ENCODE measurements at regions not wholly inside any gene's neighbourhood (a gene's known extent, or its start where the extent isn't known, plus 50 kb on each side); places are given as distances from the start of the nearest gene placed in this dataset.

DNA sequence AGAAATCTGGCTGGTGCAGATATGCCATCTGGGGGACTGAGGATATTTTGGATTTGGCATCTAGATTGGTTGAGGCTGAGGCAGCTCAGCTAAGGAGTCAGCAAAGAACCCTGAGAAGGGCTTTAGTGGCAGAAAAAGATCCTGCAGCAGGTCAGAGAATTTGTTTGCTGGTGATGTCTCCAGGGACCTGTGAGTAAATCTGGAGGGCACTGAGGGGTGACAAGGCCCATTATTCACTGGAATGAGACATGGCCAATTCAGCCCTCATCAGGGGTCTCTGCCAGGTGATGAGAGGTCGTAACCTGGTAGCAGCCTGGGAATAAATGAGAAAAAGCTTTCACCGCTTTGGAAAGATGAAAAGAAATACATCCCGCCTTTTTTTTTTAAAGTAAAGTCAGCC lies 118.3 kb upstream of the FBXL4 start:
- CTCF ChIA-PET (ENCODE audit: partially characterized antibody): interaction anchor here (0.5 to 1.7 kb wide), 4 partner anchors 11 to 1850 kb away, joined by 3 to 4 read pairs (median 3); no protein-coding TSS in a partner anchor
- Histone ChIP-seq H4K8ac (ENCODE audit: extremely low read depth, insufficient read depth, low read length) (no peak overlapping the region), H3K56ac (replicated peaks; ENCODE audit: insufficient read length, low read depth, low read length) (no peak overlapping the region), H3K27me3 (replicated peaks in 1 of 4; ENCODE audit: control insufficient read depth in 3 of 4, extremely low read depth in 1 of 4, insufficient read depth in 3 of 4, low read length in 3 of 4) (no peaks in the 10 kb centered on the region), H3K4ac (replicated peaks; ENCODE audit: insufficient read length, low read depth, low read length) (no peak overlapping the region), H3K9ac (replicated peaks in 1 of 4; ENCODE audit: extremely low read depth in 1 of 4, low read depth in 3 of 4, low read length in 3 of 4) (no peak overlapping the region), H2AK5ac (ENCODE audit: low read depth, low read length) (no peak overlapping the region), H3K4me1 (replicated peaks in 1 of 4; ENCODE audit: control insufficient read depth in 3 of 4, insufficient read depth in 4 of 4, low read length in 3 of 4) (no peaks in the 10 kb centered on the region), H2BK20ac (ENCODE audit: low read length) (no peak overlapping the region), H2BK120ac (replicated peaks; ENCODE audit: low read depth, low read length) (no peak overlapping the region), H3K23me2 (ENCODE audit: low read depth, low read length) (no peaks in the 10 kb centered on the region), H3K79me1 (ENCODE audit: low read depth, low read length) (no peaks in the 10 kb centered on the region), H3K79me2 (ENCODE audit: control insufficient read depth in 1 of 2, insufficient read depth in 2 of 2, low read length in 2 of 2) (no peaks in the 10 kb centered on the region), H2BK12ac (ENCODE audit: low read depth, low read length) (no peak overlapping the region), H2BK15ac (ENCODE audit: low read length) (no peak overlapping the region), H3K36me3 (ENCODE audit: control insufficient read depth in 2 of 4, insufficient read depth in 4 of 4, low read length in 3 of 4) (no peaks in the 10 kb centered on the region), H3K4me3 (ENCODE audit: extremely low read depth in 1 of 4, insufficient read depth in 2 of 4, low read depth in 3 of 4, low read length in 4 of 4) (no peak overlapping the region), H2BK5ac (ENCODE audit: low read depth, low read length) (no peak overlapping the region), H3K27ac (ENCODE audit: low read depth, low read length) (no peak overlapping the region), H4K20me1 (replicated peaks in 1 of 2; ENCODE audit: control insufficient read depth in 1 of 2, insufficient read depth in 2 of 2, low read length in 2 of 2) (no peaks in the 10 kb centered on the region), H4K5ac (ENCODE audit: insufficient read length, low read depth, low read length) (no peak overlapping the region), H2AFZ (ENCODE audit: low read length) (no peak overlapping the region), H3K4me2 (ENCODE audit: insufficient read depth in 1 of 2, low read depth in 2 of 2, low read length in 2 of 2) (no peak overlapping the region), H4K91ac (replicated peaks; ENCODE audit: insufficient read length, low read length) (no peak overlapping the region), H3K23ac (ENCODE audit: insufficient read length) (no peak overlapping the region), H3K14ac (ENCODE audit: insufficient read length) (no peak overlapping the region), H3K18ac (ENCODE audit: extremely low read depth, low read length) (no peak overlapping the region), H3K9me3 (ENCODE audit: insufficient read depth in 2 of 2, low read depth in 1 of 2, low read length in 1 of 2) (no peaks in the 10 kb centered on the region)
- no peak for FAIRE-seq
- DNase-seq (ENCODE audit: low read depth in 1 of 2, low spot score in 2 of 2): no peak
- POLR2A ChIA-PET (ENCODE audit: partially characterized antibody): no interaction called here
- 94% methylated on average over 3 of the region's 3 CpGs; no CpG with 5 or more reads in 1 of the 2 experiments for WGBS, 2 experiments (ENCODE audit: extremely low coverage in 1 of 2, insufficient coverage in 1 of 2, insufficient read length in 1 of 2, insufficient replicate concordance in 2 of 2, low coverage in 1 of 2, low lambda C conversion rate in 2 of 2, missing lambda C conversion rate in 1 of 2)
- TF ChIP-seq YY1 (IDR thresholded peaks at IDR 0.05; ENCODE audit: low read depth, low read length) (no peak), CBX5 (IDR thresholded peaks at IDR 0.05; ENCODE audit: low read depth, low read length) (no peak), CREB1 (IDR thresholded peaks at IDR 0.05) (no peak), BRCA1 (IDR thresholded peaks at IDR 0.05; ENCODE audit: low read depth, low read length) (no peak), SIRT6 (IDR thresholded peaks at IDR 0.05; ENCODE audit: low read length) (no peak), BCL11A (IDR thresholded peaks at IDR 0.05; ENCODE audit: low read depth in 2 of 2, low read length in 2 of 2) (no peak), TCF12 (IDR thresholded peaks at IDR 0.05; ENCODE audit: low read depth, low read length) (no peak), CHD1 (IDR thresholded peaks at IDR 0.05; ENCODE audit: low read depth, low read length) (no peak), SP4 (IDR thresholded peaks at IDR 0.05; ENCODE audit: low read length) (no peak), SRF (IDR thresholded peaks at IDR 0.05; ENCODE audit: low read depth, low read length) (no peak), TEAD4 (IDR thresholded peaks at IDR 0.05; ENCODE audit: low read depth, low read length) (no peak), TAF7 (optimal IDR thresholded peaks at IDR 0.05; ENCODE audit: borderline replicate concordance, low read depth, low read length) (no peak), RFX5 (IDR thresholded peaks at IDR 0.05; ENCODE audit: borderline replicate concordance, low read depth, low read length) (no peak)
- TF ChIP-seq, protein P1, sequence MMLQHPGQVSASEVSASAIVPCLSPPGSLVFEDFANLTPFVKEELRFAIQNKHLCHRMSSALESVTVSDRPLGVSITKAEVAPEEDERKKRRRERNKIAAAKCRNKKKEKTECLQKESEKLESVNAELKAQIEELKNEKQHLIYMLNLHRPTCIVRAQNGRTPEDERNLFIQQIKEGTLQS (IDR thresholded peaks at IDR 0.05; ENCODE audit: insufficient read depth, low read depth, low read length): no peak
- TF ChIP-seq, protein P2, sequence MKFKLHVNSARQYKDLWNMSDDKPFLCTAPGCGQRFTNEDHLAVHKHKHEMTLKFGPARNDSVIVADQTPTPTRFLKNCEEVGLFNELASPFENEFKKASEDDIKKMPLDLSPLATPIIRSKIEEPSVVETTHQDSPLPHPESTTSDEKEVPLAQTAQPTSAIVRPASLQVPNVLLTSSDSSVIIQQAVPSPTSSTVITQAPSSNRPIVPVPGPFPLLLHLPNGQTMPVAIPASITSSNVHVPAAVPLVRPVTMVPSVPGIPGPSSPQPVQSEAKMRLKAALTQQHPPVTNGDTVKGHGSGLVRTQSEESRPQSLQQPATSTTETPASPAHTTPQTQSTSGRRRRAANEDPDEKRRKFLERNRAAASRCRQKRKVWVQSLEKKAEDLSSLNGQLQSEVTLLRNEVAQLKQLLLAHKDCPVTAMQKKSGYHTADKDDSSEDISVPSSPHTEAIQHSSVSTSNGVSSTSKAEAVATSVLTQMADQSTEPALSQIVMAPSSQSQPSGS (IDR thresholded peaks at IDR 0.05; ENCODE audit: low read length): no peak
